Ramos (cell line): ENCODE measurements at regions not wholly inside any gene's neighbourhood (a gene's known extent, or its start where the extent isn't known, plus 50 kb on each side); places are given as distances from the start of the nearest gene placed in this dataset.

Experiments
- in situ Hi-C: fragments of 300-500 bp; cut with MboI; formaldehyde crosslinking; loops from one replicate; pipeline ENCODE4 v1.14.3; 2022; ENCODE audit warnings: low sequenced_read_pairs; ENCODE audit not compliant: unreplicated experiment

DNA sequence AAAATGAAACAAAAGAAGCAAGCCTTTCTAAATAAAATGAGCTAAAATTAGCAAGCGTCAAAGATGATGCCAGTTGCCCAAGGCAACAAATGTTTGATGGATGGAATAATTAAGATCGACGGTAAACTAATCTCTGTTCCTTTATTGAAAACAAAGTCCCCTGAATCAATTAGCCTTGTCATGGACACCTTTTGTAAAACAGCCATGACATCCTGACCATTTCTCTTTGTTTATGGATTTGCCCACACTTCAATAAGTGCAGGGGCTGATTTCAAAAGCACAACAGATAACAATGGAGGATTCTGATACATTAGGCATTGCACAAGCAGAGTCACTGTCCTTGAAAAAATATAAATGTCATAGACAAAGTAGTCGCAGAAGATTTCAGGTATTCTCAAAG is 160.1 kb upstream of the HNRNPA3 start:
- in situ Hi-C loops = no loop called here

DNA sequence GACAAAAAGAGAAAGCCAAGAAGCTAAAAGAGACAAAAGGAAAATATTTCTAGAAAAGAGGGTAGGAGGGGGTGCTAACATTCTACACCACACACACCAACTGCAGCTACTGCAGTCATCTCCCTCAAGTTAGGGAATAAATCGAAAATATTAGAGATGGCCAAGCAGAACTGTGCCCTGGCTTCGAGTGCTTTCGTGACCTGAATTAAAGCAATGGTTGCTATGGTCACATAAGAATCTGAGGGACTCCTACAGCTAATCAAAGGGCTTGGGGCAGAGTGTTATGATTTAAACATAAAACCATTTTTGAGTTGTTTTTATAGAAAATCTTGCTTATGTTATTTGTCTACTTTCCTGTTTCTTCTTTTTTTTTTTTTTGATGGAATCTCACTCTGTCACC is 159.6 kb upstream of the HNRNPA3 start:
- in situ Hi-C loops = no loop called here

DNA sequence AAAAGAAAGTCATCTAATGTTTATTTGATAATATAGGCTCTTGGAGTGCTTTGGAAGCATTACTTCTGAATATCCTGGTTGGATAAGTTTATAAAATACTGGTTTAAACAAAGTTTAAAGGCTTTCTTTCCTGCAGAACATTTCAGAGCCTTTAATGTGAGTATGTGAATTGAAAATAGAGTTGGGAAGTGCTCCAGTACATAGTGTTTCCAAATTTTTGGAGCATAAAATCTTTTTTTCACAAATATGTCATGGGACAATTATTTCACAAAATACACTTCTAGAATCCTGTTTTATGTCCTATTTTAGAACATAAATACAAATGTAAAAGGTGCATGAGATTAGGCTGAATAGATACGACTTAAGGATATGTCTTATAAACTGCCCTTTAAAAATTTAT is 158.9 kb upstream of the HNRNPA3 start:
- in situ Hi-C loops = no loop called here

DNA sequence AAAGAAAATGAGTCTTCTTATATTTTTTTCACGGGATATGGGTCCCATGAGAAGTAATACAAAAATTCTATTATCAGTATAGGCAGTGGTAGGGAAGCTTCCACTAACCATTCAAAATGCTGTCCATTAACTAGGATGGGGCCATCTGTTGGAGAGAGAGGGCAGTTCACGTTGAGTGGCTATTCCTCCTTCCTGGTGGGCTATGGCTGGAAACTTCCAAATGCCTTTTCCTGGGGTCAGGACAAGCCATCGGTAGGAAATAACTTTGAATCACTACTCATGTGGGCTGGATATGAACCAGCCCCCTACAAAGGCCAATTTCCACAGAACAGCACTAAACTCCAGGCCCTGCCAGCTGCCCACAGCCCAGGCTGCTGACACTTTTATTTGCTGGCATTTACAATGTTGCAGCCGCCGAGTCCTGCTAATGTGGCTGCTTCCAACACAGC is 156.1 kb upstream of the HNRNPA3 start:
- in situ Hi-C loops = no loop called here

DNA sequence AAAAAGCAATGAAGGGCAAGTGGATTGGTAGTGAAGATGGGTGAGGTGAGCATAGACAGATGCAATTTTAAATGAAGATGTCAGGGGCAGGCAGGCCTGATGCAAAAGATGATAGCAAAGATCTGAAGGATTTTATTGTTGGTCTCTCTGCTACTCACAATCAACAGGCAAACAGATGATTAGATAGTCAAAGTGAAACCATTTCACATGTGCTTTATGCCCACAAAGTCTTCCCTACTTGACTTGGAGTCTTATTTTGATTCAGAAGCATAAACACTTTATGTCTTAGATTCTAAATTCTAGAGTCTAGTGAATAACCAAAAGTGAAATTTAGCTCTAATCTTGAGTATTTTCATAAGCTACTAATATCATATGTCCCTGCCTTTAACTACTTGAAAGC is 153.8 kb upstream of the HNRNPA3 start:
- in situ Hi-C loops = no loop called here

DNA sequence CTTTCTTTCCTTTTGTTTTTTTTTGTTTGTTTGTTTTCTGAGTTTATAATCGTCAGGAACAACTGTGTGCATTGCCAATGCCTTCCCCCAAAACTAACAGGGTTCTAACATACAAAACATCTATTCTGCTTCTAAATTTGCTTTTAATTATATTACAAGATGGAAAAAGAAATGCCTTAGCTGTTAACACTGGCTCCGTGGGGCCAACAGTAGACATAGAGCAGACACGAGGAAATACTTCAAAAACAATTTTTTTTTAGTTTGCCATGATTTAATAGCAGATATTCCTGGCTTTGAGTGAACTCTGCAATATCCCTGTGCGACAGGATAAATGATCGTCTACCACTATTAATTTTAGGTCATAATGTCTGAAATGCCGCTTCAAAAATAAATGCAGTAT is 153.3 kb upstream of the HNRNPA3 start:
- in situ Hi-C loops = no loop called here

DNA sequence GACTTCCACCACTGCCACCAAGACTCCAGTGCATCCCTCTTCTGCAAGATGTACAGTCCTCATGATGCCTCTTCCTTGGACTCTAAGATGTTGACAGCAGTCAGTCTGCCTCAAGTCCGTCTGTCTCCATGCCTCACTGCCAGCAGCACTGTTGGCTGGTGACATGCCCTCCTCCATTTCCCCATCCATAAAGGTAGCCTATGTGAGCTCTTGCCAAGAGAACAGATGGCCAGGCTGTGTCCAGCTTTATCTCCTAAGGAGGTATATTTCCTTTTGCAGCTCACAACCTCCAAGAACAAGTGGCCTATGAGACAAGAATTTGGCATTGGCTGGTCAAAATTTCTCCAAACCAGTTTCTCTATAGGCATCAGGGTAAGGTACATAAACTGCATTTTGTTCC is 149.3 kb upstream of the HNRNPA3 start:
- in situ Hi-C loops = no loop called here

DNA sequence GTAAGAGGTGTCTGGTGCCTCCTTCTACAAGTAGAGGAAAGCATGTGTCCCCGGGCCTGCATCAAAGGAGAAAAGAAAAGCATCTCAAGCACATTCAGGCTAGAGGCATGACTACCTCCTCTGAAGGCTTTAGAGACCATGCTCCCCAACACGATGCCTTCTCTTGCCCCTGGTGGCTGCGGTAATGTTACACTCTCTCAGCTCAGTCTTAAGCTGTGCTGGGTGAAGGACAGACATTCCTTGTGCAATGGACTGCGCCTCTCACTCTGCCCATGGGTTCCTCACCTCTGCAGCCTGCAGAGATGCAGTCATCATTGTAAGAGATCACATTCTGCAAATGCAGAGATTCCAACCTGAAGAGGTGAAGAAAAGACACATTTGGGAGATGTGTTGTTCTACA is 148.2 kb upstream of the HNRNPA3 start:
- in situ Hi-C loops = no loop called here

DNA sequence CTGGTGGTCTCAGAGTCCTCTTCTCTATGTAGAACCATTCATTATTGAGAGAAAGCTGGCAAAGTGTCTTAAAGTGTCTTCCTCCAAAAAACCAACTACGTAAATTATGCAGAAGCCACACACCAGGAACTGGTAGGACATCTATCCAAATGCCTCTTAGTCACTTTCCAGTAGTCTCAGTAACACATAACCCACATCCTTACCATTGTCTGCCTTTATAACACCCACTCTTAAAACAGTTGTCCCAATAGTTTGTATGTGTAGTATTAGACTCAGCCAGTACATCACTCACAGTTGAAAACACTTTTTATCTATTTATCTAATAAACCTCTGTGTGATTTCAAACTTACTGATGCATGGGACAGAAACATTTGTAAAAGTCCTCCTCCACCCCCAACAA is 143.6 kb upstream of the HNRNPA3 start:
- in situ Hi-C loops = no loop called here

DNA sequence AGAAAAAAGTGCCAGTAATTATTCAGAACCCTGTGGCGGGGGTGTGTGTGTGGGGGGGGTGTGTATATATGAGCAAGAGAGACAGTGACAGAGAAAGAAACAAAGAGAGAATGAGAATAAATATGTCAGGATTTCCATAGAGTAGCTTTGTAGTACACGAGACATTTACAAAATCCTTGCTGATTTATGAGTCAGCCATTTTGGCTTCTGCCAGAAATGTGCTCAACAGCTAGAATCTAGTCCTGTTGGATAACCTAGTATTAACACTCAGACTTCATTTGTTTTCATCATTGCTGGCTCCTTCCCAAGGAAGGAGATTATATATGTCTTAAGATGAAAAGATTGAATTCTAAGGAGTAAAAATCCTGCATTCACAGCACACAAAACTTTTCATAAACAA is 140.5 kb upstream of the HNRNPA3 start:
- in situ Hi-C loops = no loop called here

DNA sequence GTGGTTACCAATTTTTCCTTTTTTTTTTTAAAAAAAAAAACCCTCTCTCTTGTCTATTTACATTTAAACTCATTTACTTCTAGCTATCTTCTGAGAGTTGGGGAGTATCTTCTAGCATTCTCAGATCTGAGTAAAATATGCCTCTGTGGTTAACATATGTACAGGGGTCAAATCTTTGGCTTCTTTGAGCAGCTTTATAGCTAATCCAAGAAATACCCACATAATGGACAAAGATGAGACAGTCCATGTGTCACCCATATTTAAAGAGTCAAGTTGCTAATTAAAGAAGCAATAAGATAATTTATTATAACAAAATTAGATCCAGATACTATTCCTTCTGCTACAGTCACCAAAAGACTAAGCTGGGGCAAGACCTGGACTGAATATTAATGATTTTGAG is 139.0 kb upstream of the HNRNPA3 start:
- in situ Hi-C loops = no loop called here

DNA sequence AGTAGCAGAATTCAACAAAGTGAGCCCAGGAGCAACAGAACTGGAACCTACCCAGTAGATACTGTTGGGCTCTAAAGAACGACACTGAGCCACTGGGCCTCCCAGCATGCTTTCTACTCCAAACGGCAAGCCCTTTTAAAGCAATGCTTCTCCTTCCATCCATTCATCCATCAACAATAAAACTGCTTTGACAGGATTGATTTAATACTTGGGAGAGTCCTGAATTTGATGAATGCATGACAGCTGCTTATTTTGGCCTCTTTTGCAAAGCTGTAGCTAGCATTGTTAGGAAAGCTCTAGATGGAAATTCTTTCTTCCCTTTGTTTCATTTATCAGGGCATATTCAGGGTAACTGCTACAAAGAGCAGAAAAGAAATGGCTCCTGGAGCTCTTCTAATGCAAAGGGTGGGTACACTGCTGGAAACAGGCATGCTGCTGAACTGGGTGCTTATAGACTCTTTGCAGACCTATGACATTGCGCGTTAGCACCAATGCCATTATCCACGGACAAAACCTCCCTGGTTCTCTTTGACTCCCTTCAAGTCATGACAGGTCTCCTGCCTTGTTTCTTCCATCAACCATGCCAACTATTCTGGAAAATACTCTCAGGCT is 138.4 kb upstream of the HNRNPA3 start:
- in situ Hi-C loops = no loop called here

DNA sequence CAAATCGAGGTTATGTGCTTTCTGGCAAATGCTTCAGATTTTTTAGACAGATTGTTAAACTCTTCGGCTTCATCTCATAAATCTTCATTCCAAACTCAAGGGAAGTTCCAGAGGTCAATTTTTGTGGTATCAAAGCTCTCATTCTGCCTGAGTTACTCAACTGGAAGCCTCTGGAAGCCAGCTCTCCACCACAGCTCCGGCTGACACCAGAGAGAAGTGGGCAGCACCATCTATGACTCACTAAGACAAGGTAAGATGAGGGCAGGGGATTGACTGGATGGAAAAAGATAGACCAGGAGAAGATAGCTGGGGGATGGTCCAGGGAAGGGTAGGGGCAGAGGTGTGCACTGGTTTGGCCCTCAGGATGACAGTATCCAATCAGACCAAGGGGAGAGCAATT is 137.3 kb upstream of the HNRNPA3 start:
- in situ Hi-C loops = no loop called here

DNA sequence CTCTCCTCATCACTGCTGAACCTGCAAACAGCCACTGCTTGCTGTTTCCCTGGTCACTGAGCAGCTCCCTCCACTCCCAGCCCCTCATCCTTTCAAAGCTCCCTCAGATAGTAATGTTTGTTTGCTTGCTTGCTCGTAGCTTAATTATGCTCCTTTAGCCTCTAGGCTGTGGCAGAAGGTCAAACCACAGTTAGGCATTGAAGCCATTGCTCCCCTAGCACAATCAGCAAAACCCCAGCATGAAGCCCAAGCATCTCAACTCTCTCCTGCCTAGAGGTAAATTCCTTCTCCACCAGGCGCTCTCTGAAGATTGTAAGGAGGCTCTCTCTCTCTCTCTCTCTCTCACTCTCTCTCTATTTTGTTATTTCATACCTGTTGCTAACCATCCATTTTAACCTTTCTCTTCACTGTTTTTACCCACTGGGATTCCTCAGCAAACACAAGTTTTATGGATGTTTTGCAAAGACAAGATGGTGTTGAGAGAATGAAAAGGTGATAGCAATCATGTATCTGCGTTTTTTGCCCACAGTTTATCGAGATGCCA is 135.9 kb upstream of the HNRNPA3 start:
- in situ Hi-C loops = no loop called here

DNA sequence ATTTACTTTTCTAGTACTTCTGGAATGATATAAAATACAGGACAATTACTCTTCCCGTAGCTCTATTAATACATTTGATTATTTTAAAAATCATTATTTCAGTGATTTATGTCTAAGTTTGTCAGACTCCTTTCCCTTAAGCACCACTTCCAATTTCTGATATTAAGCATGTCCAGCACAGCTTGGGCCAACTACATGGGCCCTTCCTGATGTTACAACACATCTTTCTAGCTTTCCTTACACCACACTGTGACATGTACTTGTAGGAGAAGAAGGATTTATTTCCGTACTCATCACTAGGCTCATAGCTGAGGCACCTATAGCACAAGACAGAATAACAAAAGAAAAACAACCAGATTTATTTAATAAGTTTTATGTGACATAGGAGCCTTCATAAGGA is 134.8 kb upstream of the HNRNPA3 start:
- in situ Hi-C loops = no loop called here

DNA sequence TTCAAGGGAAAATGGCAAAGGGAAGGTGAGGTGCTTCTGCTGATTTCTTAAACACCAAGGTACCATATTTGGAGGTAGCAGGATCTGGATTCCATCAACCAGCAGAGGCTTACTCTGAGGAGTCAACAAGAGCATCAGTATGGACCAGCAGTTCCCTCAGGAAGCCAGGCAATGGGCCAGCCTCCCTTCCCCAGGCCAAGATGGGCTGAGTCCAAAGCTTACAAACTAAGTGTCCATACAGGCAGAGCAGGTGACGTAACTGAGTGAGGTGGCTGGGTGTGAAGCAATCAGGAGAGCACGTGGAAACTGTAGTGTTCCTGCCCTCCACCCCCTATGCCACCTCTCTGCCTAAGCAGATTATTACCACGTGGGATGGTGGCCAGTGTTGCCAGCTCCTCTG is 134.2 kb upstream of the HNRNPA3 start:
- in situ Hi-C loops = no loop called here

DNA sequence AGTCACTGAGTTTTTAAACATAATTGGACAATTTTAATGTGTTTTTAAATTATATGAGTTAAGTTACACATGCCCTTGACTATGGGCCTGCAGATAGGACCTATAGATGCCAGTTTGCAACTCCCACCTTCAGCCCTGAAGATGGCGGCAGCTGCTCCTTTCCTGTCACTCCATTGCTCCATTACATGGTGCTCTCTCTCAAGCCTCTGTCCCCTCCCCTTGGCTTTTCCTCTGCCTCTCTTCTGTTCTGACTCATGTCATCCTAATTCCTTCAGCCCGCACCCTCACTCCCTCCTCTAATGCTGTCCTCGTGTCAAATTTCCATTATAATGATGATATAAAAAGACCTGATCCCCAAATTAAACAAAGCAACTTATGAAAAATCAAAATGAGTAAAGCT is 133.7 kb upstream of the HNRNPA3 start:
- in situ Hi-C loops = no loop called here

DNA sequence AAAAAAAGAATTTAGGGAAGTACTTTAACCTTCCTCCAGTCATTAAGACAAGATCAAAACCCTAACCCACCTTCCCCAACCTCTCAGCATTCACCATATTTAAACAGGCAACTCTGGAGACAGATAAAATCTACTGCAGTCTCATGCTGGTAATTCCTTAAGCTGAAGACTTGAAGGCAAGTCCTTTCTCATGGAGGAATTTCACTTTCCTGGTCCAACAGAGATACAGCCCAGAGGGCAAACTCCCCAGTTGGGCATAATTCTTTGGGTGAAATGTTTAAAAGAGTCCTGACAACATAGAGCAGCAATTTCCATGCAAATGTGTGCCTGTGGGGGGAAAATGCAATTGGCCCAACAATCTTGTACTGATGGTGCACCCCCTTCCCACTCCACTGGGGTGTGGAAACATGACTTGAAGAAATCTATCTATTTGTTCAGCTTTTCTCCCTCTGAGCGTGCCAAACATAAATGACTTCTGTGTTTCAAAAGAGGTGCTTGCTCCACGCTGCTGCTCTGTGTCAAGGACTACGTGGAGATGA is 131.8 kb upstream of the HNRNPA3 start:
- in situ Hi-C loops = no loop called here

DNA sequence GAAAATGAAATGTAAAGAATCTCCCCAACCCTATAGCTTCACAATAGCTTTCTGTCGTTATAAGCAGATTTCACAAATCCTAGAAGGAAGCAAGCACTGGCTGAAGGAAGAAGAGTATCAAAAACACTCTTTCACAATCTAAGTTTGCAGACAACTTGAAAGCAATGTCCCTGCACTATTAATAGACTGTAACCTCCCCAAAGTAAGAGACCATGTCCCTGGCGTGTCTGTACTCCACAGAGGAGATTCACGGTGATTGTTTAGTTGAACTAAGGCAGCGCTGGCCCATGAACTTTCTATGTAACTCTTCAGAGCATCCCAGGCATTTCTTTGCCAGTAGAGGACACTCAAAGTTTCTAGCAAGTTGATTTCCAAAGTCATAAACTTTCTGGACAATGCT is 128.0 kb upstream of the HNRNPA3 start:
- in situ Hi-C loops = no loop called here

DNA sequence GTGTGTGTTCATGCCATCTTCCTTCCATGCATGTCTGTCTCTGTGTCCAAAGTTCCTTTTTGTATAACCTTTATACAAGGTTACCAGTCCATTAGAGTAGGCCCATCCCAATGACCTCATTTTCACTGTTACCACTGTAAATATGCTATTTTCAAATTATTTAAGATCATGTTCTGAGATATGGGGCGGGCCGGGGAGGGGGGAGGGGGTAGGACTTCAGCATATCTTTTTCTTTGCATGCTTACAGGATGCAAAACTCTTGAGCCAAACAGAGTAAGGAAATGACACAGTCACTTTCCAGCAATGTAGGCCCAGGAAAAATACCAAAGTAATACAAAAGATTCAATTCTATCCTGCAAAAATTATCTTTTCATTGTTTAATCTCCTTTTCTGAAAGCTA is 124.1 kb upstream of the HNRNPA3 start:
- in situ Hi-C loops = no loop called here

DNA sequence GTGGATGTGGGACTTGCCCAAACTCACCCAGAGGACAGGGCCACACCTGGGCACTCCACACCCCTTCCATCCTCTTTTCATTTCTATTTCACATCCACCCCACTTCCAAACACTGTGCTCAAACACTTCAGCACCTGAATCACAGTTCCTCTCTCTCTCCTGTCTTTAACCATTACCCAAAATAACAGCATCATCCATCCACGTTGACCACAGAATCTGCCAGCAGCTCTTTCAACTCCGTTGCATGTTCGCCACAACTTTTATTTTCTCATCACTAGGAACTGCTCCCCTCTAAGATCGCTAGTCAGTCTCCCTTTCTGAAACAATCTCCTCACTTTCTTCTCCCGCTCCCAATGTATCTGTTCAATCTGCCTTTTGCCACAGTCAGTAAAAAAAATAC is 121.6 kb upstream of the HNRNPA3 start:
- in situ Hi-C loops = no loop called here

DNA sequence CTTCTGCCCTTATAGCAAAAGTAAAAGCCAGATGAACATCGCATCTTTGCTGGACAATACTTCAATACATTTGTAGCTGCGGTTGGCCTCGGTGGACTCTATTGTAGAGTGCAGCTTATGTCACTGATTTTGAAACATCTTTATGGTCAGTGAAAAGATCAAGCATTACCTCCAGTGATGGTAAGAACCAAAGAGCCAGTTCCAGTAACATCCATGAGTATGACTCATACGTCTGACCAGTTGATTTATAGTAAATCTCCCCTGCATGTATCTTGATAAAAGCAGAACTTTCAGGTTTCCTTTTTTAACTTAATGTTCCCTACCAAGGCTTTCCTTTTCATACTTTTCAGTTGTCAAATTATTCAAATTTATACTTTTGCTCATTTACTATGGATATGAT is 119.2 kb upstream of the HNRNPA3 start:
- in situ Hi-C loops = no loop called here
